ENCODE measurements at regions not wholly inside any gene's neighbourhood (a gene's known extent, or its start where the extent isn't known, plus 50 kb on each side); places are given as distances from the start of the nearest gene placed in this dataset.
"Not testable (repeated sequence)": the region's sequence is repeated elsewhere in the genome, so short reads cannot be mapped to it uniquely, and the experiment has no call there.

DNA sequence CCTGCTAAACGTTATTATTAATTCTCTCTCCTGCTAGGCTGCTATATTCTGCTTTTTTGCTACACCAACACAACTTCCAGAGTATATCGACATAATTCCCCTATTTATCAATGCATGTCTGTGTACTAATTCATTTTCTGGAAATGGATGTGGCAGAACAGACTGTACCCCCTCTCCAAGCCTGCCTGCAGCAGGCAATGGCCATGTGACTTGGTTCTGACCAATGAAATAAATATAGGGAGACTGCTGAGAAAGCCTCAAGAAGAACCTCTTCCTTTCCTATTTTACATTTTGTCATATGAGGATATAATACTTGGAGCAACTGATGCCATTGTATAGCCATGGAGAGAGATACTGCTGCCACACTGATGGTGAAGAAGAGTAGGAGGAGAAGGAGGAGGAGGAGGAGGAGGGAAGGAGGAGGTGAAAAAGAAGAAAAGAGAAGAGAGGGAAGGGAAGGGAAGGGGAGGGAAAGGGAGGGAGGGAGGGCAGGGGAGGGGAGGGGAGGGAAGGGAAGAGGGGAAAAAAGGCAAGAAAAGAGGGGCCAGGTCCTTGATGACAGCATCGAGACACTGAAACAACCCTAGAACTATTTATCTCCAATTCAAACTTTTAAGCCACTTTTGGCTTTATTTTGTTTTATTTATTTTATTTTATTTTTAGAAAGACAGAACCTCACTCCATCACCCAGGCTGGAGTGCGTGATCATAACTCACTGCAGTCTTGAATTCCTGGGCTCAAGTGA lies 57.0 kb upstream of the SPP1 start:
- Mint-ChIP-seq H3K9me3 (ENCODE audit: unreplicated experiment) (no peaks in the 10 kb centered on the region), H3K4me3 (ENCODE audit: unreplicated experiment) (no peak overlapping the region), H3K27me3 (ENCODE audit: unreplicated experiment) (peaks cover 2% of the 10 kb centered on the region), H3K4me1 (ENCODE audit: unreplicated experiment) (peaks cover 47% of the 10 kb centered on the region), H3K27ac (ENCODE audit: unreplicated experiment) (no peak overlapping the region), H3K36me3 (ENCODE audit: low read depth, unreplicated experiment) (no peaks in the 10 kb centered on the region)
- no peak for DNase-seq (ENCODE audit: low spot score)
- TF ChIP-seq, protein P1, sequence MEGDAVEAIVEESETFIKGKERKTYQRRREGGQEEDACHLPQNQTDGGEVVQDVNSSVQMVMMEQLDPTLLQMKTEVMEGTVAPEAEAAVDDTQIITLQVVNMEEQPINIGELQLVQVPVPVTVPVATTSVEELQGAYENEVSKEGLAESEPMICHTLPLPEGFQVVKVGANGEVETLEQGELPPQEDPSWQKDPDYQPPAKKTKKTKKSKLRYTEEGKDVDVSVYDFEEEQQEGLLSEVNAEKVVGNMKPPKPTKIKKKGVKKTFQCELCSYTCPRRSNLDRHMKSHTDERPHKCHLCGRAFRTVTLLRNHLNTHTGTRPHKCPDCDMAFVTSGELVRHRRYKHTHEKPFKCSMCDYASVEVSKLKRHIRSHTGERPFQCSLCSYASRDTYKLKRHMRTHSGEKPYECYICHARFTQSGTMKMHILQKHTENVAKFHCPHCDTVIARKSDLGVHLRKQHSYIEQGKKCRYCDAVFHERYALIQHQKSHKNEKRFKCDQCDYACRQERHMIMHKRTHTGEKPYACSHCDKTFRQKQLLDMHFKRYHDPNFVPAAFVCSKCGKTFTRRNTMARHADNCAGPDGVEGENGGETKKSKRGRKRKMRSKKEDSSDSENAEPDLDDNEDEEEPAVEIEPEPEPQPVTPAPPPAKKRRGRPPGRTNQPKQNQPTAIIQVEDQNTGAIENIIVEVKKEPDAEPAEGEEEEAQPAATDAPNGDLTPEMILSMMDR (IDR thresholded peaks at IDR 0.05; ENCODE audit: unreplicated experiment): no peak

DNA sequence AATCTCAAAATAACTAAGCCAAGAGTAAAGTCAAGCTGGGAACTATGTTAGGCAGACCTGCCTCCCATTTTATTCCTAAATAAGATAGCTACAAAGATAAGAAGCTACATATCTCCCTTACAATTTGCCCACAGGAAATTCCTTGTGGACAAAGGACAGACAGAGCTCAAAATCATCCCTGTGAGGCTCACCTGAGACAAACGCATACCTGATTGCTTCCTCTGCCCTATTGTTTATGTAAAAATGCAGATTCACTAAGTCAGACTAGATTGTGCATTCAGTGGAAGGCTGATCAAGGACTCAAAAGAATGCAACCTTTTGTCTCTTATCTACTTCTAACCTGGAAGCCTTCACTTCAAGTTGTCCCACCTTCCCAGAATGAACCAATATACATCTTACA lies 56.2 kb upstream of the SPP1 start:
- H3K9me3 Mint-ChIP-seq (ENCODE audit: unreplicated experiment); H3K27me3 Mint-ChIP-seq (ENCODE audit: unreplicated experiment); DNase-seq (ENCODE audit: low spot score); H3K36me3 Mint-ChIP-seq (ENCODE audit: low read depth, unreplicated experiment): not testable (repeated sequence)
- Mint-ChIP-seq H3K27ac (ENCODE audit: unreplicated experiment) (peak overlapping the region; percentile 48), H3K4me1 (ENCODE audit: unreplicated experiment) (peaks cover 48% of the 10 kb centered on the region), H3K4me3 (ENCODE audit: unreplicated experiment) (peak overlapping the region; percentile 63)

DNA sequence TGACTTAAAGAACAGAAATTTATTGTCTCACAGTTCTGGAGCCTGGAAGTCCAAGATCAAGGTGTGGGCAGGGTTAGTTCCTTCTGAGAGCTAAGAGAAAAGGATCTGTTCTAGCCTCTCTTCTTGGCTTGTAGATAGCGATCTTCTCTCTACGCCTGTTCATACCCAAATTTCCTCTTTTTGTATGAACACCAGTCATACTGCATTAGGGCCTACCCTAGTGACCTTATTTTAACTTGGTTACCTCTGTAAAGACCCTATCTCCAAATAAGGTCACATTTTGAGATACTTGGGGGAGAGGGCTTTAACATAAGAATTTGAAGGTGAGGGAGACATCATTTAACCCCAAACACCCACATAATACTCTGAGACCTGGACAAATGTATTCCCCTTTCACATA lies 55.6 kb upstream of the SPP1 start:
- H3K27ac Mint-ChIP-seq (ENCODE audit: unreplicated experiment): no peak overlapping the region
- peaks cover 2% of the 10 kb centered on the region for H3K27me3 Mint-ChIP-seq (ENCODE audit: unreplicated experiment)
- H3K9me3 Mint-ChIP-seq (ENCODE audit: unreplicated experiment): no peaks in the 10 kb centered on the region
- no peak overlapping the region for H3K4me3 Mint-ChIP-seq (ENCODE audit: unreplicated experiment)
- DNase-seq (ENCODE audit: low spot score): no peak
- TF ChIP-seq, protein P1 (IDR thresholded peaks at IDR 0.05; ENCODE audit: unreplicated experiment): no peak
- H3K36me3 Mint-ChIP-seq (ENCODE audit: low read depth, unreplicated experiment): no peaks in the 10 kb centered on the region
- peaks cover 48% of the 10 kb centered on the region for H3K4me1 Mint-ChIP-seq (ENCODE audit: unreplicated experiment)

DNA sequence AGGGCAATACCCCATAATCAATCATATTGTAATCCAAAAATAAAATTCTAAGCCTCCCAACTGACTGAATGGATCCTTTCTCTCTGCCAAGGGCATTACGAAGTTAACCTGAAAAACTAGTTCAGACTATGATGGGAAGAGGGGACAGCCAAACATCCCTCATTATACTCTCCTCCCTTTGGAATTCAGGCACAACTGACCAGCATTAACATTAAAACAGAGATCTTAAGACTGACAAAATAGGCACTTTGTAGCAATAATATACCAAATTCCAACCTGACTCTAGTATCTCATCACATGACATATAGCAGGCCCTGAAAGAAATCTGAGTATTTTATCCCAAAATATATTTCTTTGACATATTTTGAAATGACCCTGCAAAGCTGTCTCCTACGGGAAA lies 55.0 kb upstream of the SPP1 start:
- no peak for DNase-seq (ENCODE audit: low spot score)
- TF ChIP-seq, protein P1 (IDR thresholded peaks at IDR 0.05; ENCODE audit: unreplicated experiment): no peak
- Mint-ChIP-seq H3K27me3 (ENCODE audit: unreplicated experiment) (peaks cover 2% of the 10 kb centered on the region), H3K4me3 (ENCODE audit: unreplicated experiment) (no peak overlapping the region), H3K4me1 (ENCODE audit: unreplicated experiment) (peaks cover 48% of the 10 kb centered on the region), H3K9me3 (ENCODE audit: unreplicated experiment) (no peaks in the 10 kb centered on the region), H3K36me3 (ENCODE audit: low read depth, unreplicated experiment) (no peaks in the 10 kb centered on the region), H3K27ac (ENCODE audit: unreplicated experiment) (no peak overlapping the region)

DNA sequence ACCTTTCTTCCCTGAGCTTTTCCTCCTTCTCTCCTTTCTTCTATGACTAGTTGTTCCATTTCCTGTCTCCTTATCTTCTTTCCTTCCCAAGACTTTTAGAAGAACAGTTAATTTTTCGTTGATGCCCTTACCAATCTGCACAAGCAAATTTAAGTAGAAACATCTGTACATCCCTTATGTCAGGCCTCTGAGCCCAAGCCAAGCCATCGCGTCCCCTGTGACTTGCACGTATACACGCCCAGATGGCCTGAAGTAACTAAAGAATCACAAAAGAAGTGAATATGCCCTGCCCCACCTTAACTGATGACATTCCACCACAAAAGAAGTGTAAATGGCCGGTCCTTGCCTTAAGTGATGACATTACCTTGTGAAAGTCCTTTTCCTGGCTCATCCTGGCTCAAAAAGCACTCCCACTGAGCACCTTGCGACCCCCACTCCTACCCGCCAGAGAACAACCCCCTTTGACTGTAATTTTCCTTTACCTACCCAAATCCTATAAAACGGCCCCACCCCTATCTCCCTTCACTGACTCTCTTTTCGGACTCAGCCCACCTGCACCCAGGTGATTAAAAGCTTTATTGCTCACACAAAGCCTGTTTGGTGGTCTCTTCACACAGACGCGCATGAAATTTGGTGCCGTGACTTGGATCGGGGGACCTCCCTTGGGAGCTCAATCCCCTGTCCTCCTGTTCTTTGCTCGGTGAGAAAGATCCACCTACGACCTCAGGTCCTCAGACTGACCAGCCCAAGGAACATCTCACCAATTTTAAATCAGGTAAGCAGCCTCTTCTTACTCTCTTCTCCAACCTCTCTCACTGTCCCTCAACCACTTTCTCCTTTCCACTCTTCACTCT lies 53.7 kb upstream of the SPP1 start:
- DNase-seq (ENCODE audit: low spot score); H3K36me3 Mint-ChIP-seq (ENCODE audit: low read depth, unreplicated experiment); H3K9me3 Mint-ChIP-seq (ENCODE audit: unreplicated experiment); H3K27me3 Mint-ChIP-seq (ENCODE audit: unreplicated experiment): not testable (repeated sequence)
- Mint-ChIP-seq H3K27ac (ENCODE audit: unreplicated experiment) (peak overlapping the region; percentile 71), H3K4me3 (ENCODE audit: unreplicated experiment) (peak overlapping the region; percentile 79), H3K4me1 (ENCODE audit: unreplicated experiment) (peaks cover 44% of the 10 kb centered on the region)

DNA sequence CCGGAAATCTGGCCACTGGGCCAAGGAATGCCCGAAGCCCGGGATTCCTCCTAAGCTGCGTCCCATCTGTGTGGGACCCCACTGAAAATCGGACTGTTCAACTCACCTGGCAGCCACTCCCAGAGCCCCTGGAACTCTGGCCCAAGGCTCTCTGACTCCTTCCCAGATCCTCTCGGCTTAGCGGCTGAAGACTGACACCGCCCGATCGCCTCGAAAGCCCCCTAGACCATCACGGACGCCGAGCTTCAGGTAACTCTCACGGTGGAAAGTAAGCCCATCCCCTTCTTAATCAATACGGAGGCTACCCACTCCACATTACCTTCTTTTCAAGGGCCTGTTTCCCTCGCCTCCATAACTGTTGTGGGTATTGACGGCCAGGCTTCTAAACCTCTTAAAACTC lies 51.4 kb upstream of the SPP1 start:
- H3K36me3 Mint-ChIP-seq (ENCODE audit: low read depth, unreplicated experiment); H3K27ac Mint-ChIP-seq (ENCODE audit: unreplicated experiment); H3K27me3 Mint-ChIP-seq (ENCODE audit: unreplicated experiment); DNase-seq (ENCODE audit: low spot score); H3K9me3 Mint-ChIP-seq (ENCODE audit: unreplicated experiment); H3K4me3 Mint-ChIP-seq (ENCODE audit: unreplicated experiment): not testable (repeated sequence)
- peaks cover 35% of the 10 kb centered on the region for H3K4me1 Mint-ChIP-seq (ENCODE audit: unreplicated experiment)
